GM23338 (cell line): ENCODE measurements at regions not wholly inside any gene's neighbourhood (a gene's known extent, or its start where the extent isn't known, plus 50 kb on each side); places are given as distances from the start of the nearest gene placed in this dataset.

Source experiments
- ATAC-seq: fragments of 200-7000 bp; cut with Tn5 transposase; 3 replicates; pipeline ENCODE4 v1.9.1; 2020
- DNase-seq: peaks from one replicate; pipeline ENCODE4 v3.0.0-alpha.2; 2015; ENCODE audit warnings: low spot score
- H2AFZ ChIP-seq: fragments of 200-600 bp; sonication (generic); 2 replicates; pipeline ENCODE4 v1.8.0; 2016; ENCODE audit warnings: antibody characterized with exemption, mild to moderate bottlenecking, moderate library complexity
- H3F3A ChIP-seq: fragments of 200-600 bp; sonication (generic); replicated peaks from 2 replicates; pipeline ENCODE4 v1.8.0; 2017; ENCODE audit warnings: antibody characterized with exemption, mixed run types, low read depth
- H3K27ac ChIP-seq: fragments of 200-600 bp; sonication (generic); 2 replicates; pipeline ENCODE4 v1.6.1; 2016; ENCODE audit warnings: low read depth
- H3K27me3 ChIP-seq: fragments of 200-600 bp; sonication (generic); 2 replicates; pipeline ENCODE4 v1.8.0; 2016; ENCODE audit warnings: mild to moderate bottlenecking, mixed run types, moderate library complexity; ENCODE audit not compliant: insufficient read depth
- H3K36me3 ChIP-seq: fragments of 200-600 bp; sonication (generic); 2 replicates; pipeline ENCODE4 v1.8.0; 2016; ENCODE audit warnings: mild to moderate bottlenecking; ENCODE audit not compliant: insufficient read depth
- H3K4me1 ChIP-seq: fragments of 200-600 bp; sonication (generic); 2 replicates; pipeline ENCODE4 v1.8.0; 2016; ENCODE audit warnings: mild to moderate bottlenecking, moderate library complexity; ENCODE audit not compliant: insufficient read depth
- H3K4me2 ChIP-seq: fragments of 200-600 bp; sonication (generic); 2 replicates; pipeline ENCODE4 v1.7.1; 2017; ENCODE audit warnings: mixed run types
- H3K4me3 ChIP-seq: fragments of 200-600 bp; sonication (generic); 2 replicates; pipeline ENCODE4 v1.6.1; 2016; ENCODE audit warnings: mixed run types
- H3K79me2 ChIP-seq: fragments of 200-600 bp; sonication (generic); replicated peaks from 2 replicates; pipeline ENCODE4 v1.8.0; 2017; ENCODE audit warnings: mild to moderate bottlenecking; ENCODE audit not compliant: insufficient read depth
- H3K9me2 ChIP-seq: fragments of 200-600 bp; sonication (generic); 2 replicates; pipeline ENCODE4 v1.8.0; 2017; ENCODE audit not compliant: insufficient read depth
- H4K20me1 ChIP-seq: fragments of 200-600 bp; sonication (generic); replicated peaks from 2 replicates; pipeline ENCODE4 v1.8.0; 2017; ENCODE audit warnings: mild to moderate bottlenecking; ENCODE audit not compliant: insufficient read depth
- H3K27ac Mint-ChIP-seq: 2 replicates; pipeline ENCODE4 v1.8.0; 2020; ENCODE audit warnings: inconsistent platforms, mild to moderate bottlenecking, moderate library complexity, mixed read lengths
- H3K27me3 Mint-ChIP-seq: 3 replicates; pipeline ENCODE4 v1.8.0; 2022; ENCODE audit warnings: low read depth, mild to moderate bottlenecking, moderate library complexity, mixed read lengths, inconsistent platforms; ENCODE audit not compliant: insufficient read depth, poor library complexity
- H3K36me3 Mint-ChIP-seq: 3 replicates; pipeline ENCODE4 v1.8.0; 2021; ENCODE audit warnings: low read depth, mild to moderate bottlenecking, inconsistent platforms, moderate library complexity, mixed read lengths
- H3K4me1 Mint-ChIP-seq: 3 replicates; pipeline ENCODE4 v1.8.0; 2020; ENCODE audit warnings: mild to moderate bottlenecking, inconsistent platforms, mixed read lengths
- H3K4me3 Mint-ChIP-seq: 3 replicates; pipeline ENCODE4 v1.8.0; 2021; ENCODE audit warnings: moderate library complexity, mild to moderate bottlenecking, inconsistent platforms, mixed read lengths
- H3K9me3 Mint-ChIP-seq: 3 replicates; pipeline ENCODE4 v1.8.0; 2020; ENCODE audit warnings: moderate library complexity, mild to moderate bottlenecking, inconsistent platforms, mixed read lengths
- CREB1 ChIP-seq: fragments of 250-450 bp; sonication (Bioruptor Pico); IDR thresholded peaks from 2 replicates; pipeline ENCODE4 v1.5.0; 2020; ENCODE audit warnings: low read depth, mild to moderate bottlenecking, moderate library complexity
- CTCF ChIP-seq, 2 experiments: fragments of 200-600 bp in 1 of 2; sonication (generic) in 1 of 2; conservative IDR thresholded peaks; 2 replicates each; pipeline versions ENCODE4 v1.5.1 to v1.6.1; 2016 to 2017; ENCODE audit warnings: antibody characterized with exemption in 2 of 2, low read depth in 2 of 2, mild to moderate bottlenecking in 2 of 2, moderate library complexity in 1 of 2
- ETS1 ChIP-seq: IDR thresholded peaks from 2 replicates; pipeline ENCODE4 v1.6.1; 2016; ENCODE audit warnings: antibody characterized with exemption
- EZH2 ChIP-seq: fragments of 200-600 bp; sonication (generic); IDR thresholded peaks from one replicate; pipeline ENCODE4 v1.8.0; 2017; ENCODE audit warnings: antibody characterized with exemption, mild to moderate bottlenecking, low read depth; ENCODE audit not compliant: unreplicated experiment
- EZH2phosphoT487 ChIP-seq: fragments of 200-600 bp; sonication (generic); IDR thresholded peaks from one replicate; pipeline ENCODE4 v1.8.1; 2018; ENCODE audit warnings: antibody characterized with exemption; ENCODE audit not compliant: unreplicated experiment
- JUNB ChIP-seq: IDR thresholded peaks from one replicate; pipeline ENCODE4 v1.6.1; 2016; ENCODE audit warnings: antibody characterized with exemption; ENCODE audit not compliant: unreplicated experiment
- NANOG ChIP-seq: IDR thresholded peaks from 2 replicates; pipeline ENCODE4 v1.6.1; 2016; ENCODE audit warnings: antibody characterized with exemption, borderline replicate concordance
- POLR2AphosphoS5 ChIP-seq: IDR thresholded peaks from 2 replicates; pipeline ENCODE4 v1.6.1; 2016; ENCODE audit warnings: antibody characterized with exemption, low read depth
- REST ChIP-seq: IDR thresholded peaks from one replicate; pipeline ENCODE4 v1.6.1; 2018; ENCODE audit warnings: antibody characterized with exemption; ENCODE audit not compliant: unreplicated experiment
- STAT1 ChIP-seq: IDR thresholded peaks from one replicate; pipeline ENCODE4 v1.6.1; 2016; ENCODE audit warnings: antibody characterized with exemption; ENCODE audit not compliant: unreplicated experiment
- ZNF114 ChIP-seq: fragments of 250-450 bp; sonication (Bioruptor Pico); IDR thresholded peaks from 2 replicates; pipeline ENCODE4 v1.5.0; 2020; ENCODE audit warnings: mild to moderate bottlenecking, moderate library complexity
- ZNF331 ChIP-seq: fragments of 250-450 bp; sonication (Bioruptor Pico); IDR thresholded peaks from 2 replicates; pipeline ENCODE4 v1.5.0; 2020; ENCODE audit warnings: low read depth, mild to moderate bottlenecking, moderate library complexity
- ZNF462 ChIP-seq: fragments of 250-450 bp; sonication (Bioruptor Pico); IDR thresholded peaks from 2 replicates; pipeline ENCODE4 v1.5.0; 2020; ENCODE audit warnings: mild to moderate bottlenecking, moderate library complexity

GRCh38 chr20:22335210-22335609 is 249.2 kb downstream of the FOXA2 start:
- Histone ChIP-seq H3K79me2 (no peaks in the 10 kb centered on the region), H3K4me1 (no peaks in the 10 kb centered on the region), H3K27me3 (peaks cover 9% of the 10 kb centered on the region), H3K4me2 (no peak overlapping the region), H4K20me1 (no peaks in the 10 kb centered on the region; the same call in 1 of the 2 replicates), H3F3A (no peaks in the 10 kb centered on the region), H2AFZ (no peak overlapping the region), H3K9me2 (no peaks in the 10 kb centered on the region), H3K36me3 (no peaks in the 10 kb centered on the region), H3K4me3 (no peak overlapping the region), H3K27ac (no peak overlapping the region)
- Mint-ChIP-seq H3K9me3 (no peaks in the 10 kb centered on the region), H3K36me3 (no peaks in the 10 kb centered on the region), H3K27ac (no peak overlapping the region), H3K4me3 (no peak overlapping the region), H3K27me3 (peaks cover 14% of the 10 kb centered on the region), H3K4me1 (peaks cover 9% of the 10 kb centered on the region)
- TF ChIP-seq CTCF (conservative IDR thresholded peaks at IDR 0.05; ENCODE audit: low read depth in 2 of 2) (no peak), EZH2phosphoT487 (no peak), ETS1 (no peak), EZH2 (no peak), ZNF114 (CRISPR knock-in tag) (no peak), ZNF331 (CRISPR knock-in tag) (no peak), ZNF462 (no peak), CREB1 (CRISPR knock-in tag) (no peak), REST (no peak), NANOG (no peak), JUNB (no peak), STAT1 (no peak), POLR2AphosphoS5 (no peak)
- ATAC-seq (no peak), DNase-seq (no peak)
